ENCODE measurements at regions not wholly inside any gene's neighbourhood (a gene's known extent, or its start where the extent isn't known, plus 50 kb on each side); places are given as distances from the start of the nearest gene placed in this dataset.

- H3K9ac ChIP-seq (ENCODE audit: insufficient read depth, low read length, poor library complexity, severe bottlenecking): no peak overlapping the region
These were observed 75.5 kb upstream of the MED9 start for GRCh38 chr17:17401271-17401781.

DNA sequence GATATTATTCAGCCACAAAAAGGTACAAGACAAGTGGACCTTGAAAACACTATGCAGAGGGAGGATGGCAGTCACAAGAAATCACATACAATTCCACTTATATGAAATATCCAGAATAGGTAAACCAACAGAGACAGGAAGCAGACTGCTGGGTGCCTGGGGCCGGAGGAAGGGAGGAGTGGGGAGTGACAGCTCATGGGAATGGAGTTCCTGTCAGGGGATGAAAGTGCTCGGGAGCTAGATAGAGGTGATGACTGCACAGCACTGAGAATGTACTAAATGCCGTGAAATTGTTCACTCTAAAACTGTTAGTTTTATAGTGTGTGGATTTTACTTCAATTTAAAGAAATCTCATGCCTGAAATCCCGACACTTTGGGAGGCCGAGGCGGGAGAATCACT is 74.2 kb upstream of the MED9 start:
- DNase-seq: no peak
- H3K27ac ChIP-seq (ENCODE audit: low read depth in 1 of 2, low read length in 2 of 2): no peak overlapping the region
- intact Hi-C loops (cut with micrococcal nuclease): no loop called here
- H3K27me3 ChIP-seq (ENCODE audit: control insufficient read depth in 2 of 2, insufficient read depth in 2 of 2, low read length in 2 of 2): peaks cover 0 to 3% of the 10 kb centered on the region in 2 donors
- H3K79me2 ChIP-seq (ENCODE audit: insufficient read depth, low read length): no peaks in the 10 kb centered on the region
- H3K4me1 Mint-ChIP-seq: peaks cover 29% of the 10 kb centered on the region
- TF ChIP-seq, protein P1, sequence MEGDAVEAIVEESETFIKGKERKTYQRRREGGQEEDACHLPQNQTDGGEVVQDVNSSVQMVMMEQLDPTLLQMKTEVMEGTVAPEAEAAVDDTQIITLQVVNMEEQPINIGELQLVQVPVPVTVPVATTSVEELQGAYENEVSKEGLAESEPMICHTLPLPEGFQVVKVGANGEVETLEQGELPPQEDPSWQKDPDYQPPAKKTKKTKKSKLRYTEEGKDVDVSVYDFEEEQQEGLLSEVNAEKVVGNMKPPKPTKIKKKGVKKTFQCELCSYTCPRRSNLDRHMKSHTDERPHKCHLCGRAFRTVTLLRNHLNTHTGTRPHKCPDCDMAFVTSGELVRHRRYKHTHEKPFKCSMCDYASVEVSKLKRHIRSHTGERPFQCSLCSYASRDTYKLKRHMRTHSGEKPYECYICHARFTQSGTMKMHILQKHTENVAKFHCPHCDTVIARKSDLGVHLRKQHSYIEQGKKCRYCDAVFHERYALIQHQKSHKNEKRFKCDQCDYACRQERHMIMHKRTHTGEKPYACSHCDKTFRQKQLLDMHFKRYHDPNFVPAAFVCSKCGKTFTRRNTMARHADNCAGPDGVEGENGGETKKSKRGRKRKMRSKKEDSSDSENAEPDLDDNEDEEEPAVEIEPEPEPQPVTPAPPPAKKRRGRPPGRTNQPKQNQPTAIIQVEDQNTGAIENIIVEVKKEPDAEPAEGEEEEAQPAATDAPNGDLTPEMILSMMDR (IDR thresholded peaks at IDR 0.05): no peak
- no peaks in the 10 kb centered on the region for H3K36me3 ChIP-seq (replicated peaks in 1 of 2; ENCODE audit: control insufficient read depth in 1 of 2, insufficient read depth in 2 of 2, low read length in 2 of 2)
- peaks cover 6 to 23% (median 11%) of the 10 kb centered on the region in 3 donors for H3K27me3 Mint-ChIP-seq (ENCODE audit: low read depth in 3 of 3)
- no peak overlapping the region for H2AFZ ChIP-seq (ENCODE audit: insufficient read depth, low read depth, low read length, poor library complexity, severe bottlenecking)
- H3K9me3 Mint-ChIP-seq: peaks cover 0 to 3% (median 0%) of the 10 kb centered on the region in 7 donors
- no peaks in the 10 kb centered on the region for H3K36me3 Mint-ChIP-seq
- no peak overlapping the region for H3K4me3 ChIP-seq (replicated peaks in 1 of 3; ENCODE audit: low read depth in 2 of 3, low read length in 3 of 3)
- WGBS (ENCODE audit: insufficient coverage): 79% methylated on average over 4 of the region's 6 CpGs
- H3K27ac Mint-ChIP-seq: peak overlapping the region in 1 of 7 donors; percentile 50
- no peaks in the 10 kb centered on the region for H3K9me3 ChIP-seq (replicated peaks in 1 of 2; ENCODE audit: control insufficient read depth in 1 of 2, insufficient read depth in 1 of 2, low read length in 2 of 2)
- no peak overlapping the region for H3K9ac ChIP-seq (ENCODE audit: insufficient read depth, low read length, poor library complexity, severe bottlenecking)
- no peak overlapping the region for H3K4me2 ChIP-seq (replicated peaks; ENCODE audit: extremely low read depth, low read length, poor library complexity, severe bottlenecking)
- peaks cover 10 to 13% of the 10 kb centered on the region in 2 donors for H3K4me1 ChIP-seq (ENCODE audit: control insufficient read depth in 1 of 2, insufficient read depth in 2 of 2, low read length in 2 of 2)
- H3K4me3 Mint-ChIP-seq: peak overlapping the region in 1 of 2 donors; percentile 53
- H4K20me1 ChIP-seq (ENCODE audit: insufficient read depth, low read length): no peaks in the 10 kb centered on the region

More at GRCh38 chr17:17401271-17401781, 75.5 kb upstream of the MED9 start:
- H2AFZ ChIP-seq (ENCODE audit: insufficient read depth, low read depth, low read length, poor library complexity, severe bottlenecking): no peak overlapping the region
- no peaks in the 10 kb centered on the region for H3K79me2 ChIP-seq (ENCODE audit: insufficient read depth, low read length)
- H3K4me2 ChIP-seq (replicated peaks; ENCODE audit: extremely low read depth, low read length, poor library complexity, severe bottlenecking): no peak overlapping the region
- WGBS (ENCODE audit: insufficient coverage): 70% methylated on average over 11 of the region's 12 CpGs
- peaks cover 10 to 13% of the 10 kb centered on the region in 2 donors for H3K4me1 ChIP-seq (ENCODE audit: control insufficient read depth in 1 of 2, insufficient read depth in 2 of 2, low read length in 2 of 2)
- peaks cover 0 to under 1% of the 10 kb centered on the region in 2 donors for H3K9me3 ChIP-seq (replicated peaks in 1 of 2; ENCODE audit: control insufficient read depth in 1 of 2, insufficient read depth in 1 of 2, low read length in 2 of 2)
- no peaks in the 10 kb centered on the region for H4K20me1 ChIP-seq (ENCODE audit: insufficient read depth, low read length)
- H3K4me3 ChIP-seq (replicated peaks in 1 of 3; ENCODE audit: low read depth in 2 of 3, low read length in 3 of 3): no peak overlapping the region
- Mint-ChIP-seq H3K4me3 (no peak overlapping the region), H3K27ac (peak overlapping the region in 2 of 7 donors; percentile 80 to 82), H3K9me3 (peaks cover 0 to 4% (median 0%) of the 10 kb centered on the region in 7 donors), H3K36me3 (no peaks in the 10 kb centered on the region), H3K4me1 (peaks cover 29% of the 10 kb centered on the region), H3K27me3 (ENCODE audit: low read depth in 3 of 3) (peaks cover 5 to 20% (median 11%) of the 10 kb centered on the region in 3 donors)
- peak in 1 of 3 donors; percentile 28 for DNase-seq
- H3K36me3 ChIP-seq (replicated peaks in 1 of 2; ENCODE audit: control insufficient read depth in 1 of 2, insufficient read depth in 2 of 2, low read length in 2 of 2): no peaks in the 10 kb centered on the region
- H3K27me3 ChIP-seq (ENCODE audit: control insufficient read depth in 2 of 2, insufficient read depth in 2 of 2, low read length in 2 of 2): peaks cover 0 to 3% of the 10 kb centered on the region in 2 donors
- intact Hi-C loops (cut with micrococcal nuclease): no loop called here
- TF ChIP-seq, protein P1 (IDR thresholded peaks at IDR 0.05): no peak
- H3K27ac ChIP-seq (ENCODE audit: low read depth in 1 of 2, low read length in 2 of 2): no peak overlapping the region

Data from CD14-positive monocyte (primary cell).